Neural cell (in vitro differentiated cells): ENCODE measurements at regions not wholly inside any gene's neighbourhood (a gene's known extent, or its start where the extent isn't known, plus 50 kb on each side); places are given as distances from the start of the nearest gene placed in this dataset.

ENCODE experiments used
- EP300 ChIP-seq: fragments of 450-650 bp; conservative IDR thresholded peaks from 2 replicates; pipeline ENCODE4 v1.6.1; 2014; ENCODE audit warnings: antibody characterized with exemption, mild to moderate bottlenecking, moderate library complexity; ENCODE audit not compliant: poor library complexity, severe bottlenecking
- EZH2 ChIP-seq: fragments of 200-600, 300-800 bp; shearing (Covaris generic), sonication (generic); IDR thresholded peaks from 2 replicates; pipeline ENCODE4 v1.6.1; 2014; ENCODE audit warnings: antibody characterized with exemption, low read length, borderline replicate concordance, mild to moderate bottlenecking; ENCODE audit not compliant: insufficient read depth, poor library complexity, severe bottlenecking
- POLR2AphosphoS5 ChIP-seq: IDR thresholded peaks from 2 replicates; pipeline ENCODE4 v1.6.1; 2012
- RAD21 ChIP-seq: fragments of 450-650 bp; conservative IDR thresholded peaks from 2 replicates; pipeline ENCODE4 v1.6.1; 2014; ENCODE audit warnings: antibody characterized with exemption, mild to moderate bottlenecking, moderate library complexity
- SMC3 ChIP-seq: fragments of 450-650 bp; conservative IDR thresholded peaks from 2 replicates; pipeline ENCODE4 v1.6.1; 2014; ENCODE audit warnings: antibody characterized with exemption, mild to moderate bottlenecking, moderate library complexity; ENCODE audit not compliant: poor library complexity
- TAF1 ChIP-seq: IDR thresholded peaks from 2 replicates; pipeline ENCODE4 v1.6.1; 2012; ENCODE audit warnings: low read depth
- TF ChIP-seq, protein P1 (sequence below): fragments of 450-650 bp; IDR thresholded peaks from 2 replicates; pipeline ENCODE4 v1.5.1; 2014; ENCODE audit warnings: antibody characterized with exemption, mild to moderate bottlenecking, moderate library complexity; ENCODE audit not compliant: poor library complexity, severe bottlenecking
- TF ChIP-seq, protein P2 (sequence below): IDR thresholded peaks from 2 replicates; pipeline ENCODE4 v1.6.1; 2012; ENCODE audit warnings: borderline replicate concordance

DNA sequence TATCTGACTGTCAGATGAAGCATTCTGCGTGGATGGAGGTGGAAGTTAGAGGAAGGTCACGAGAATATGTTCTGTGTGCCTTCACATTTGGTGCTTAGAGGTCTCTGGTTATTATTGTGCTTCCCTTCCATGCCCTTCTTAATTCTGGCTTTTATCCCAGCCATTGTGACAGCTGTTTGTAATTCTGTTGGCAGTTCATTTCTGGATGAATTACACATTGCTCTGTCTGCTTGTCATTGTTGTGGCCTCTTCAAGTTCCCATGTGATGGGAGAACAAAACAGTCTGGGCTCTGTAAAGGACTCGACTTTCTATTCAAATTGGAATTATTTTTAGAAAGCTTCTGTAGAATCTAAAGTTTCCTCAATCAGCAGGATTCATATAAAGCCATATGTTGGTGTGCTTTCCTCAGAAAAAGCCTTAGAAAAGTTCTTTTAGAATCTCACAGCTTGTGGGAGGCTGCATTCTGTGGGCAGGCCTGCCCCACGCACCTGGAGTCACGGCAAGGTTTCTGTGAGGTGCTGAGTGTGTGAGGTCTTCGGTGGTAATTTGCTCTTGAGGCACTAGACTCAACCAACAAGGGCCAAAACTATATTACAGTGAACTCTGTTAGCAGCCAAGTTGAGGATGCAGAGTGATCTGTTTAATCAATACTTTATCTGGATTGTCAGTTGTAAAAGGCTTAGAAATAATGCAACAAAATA, 397.4 kb upstream of the AZI2 start:
- TF ChIP-seq RAD21: no peak
- TF ChIP-seq SMC3: no peak
- TF ChIP-seq, protein P1, sequence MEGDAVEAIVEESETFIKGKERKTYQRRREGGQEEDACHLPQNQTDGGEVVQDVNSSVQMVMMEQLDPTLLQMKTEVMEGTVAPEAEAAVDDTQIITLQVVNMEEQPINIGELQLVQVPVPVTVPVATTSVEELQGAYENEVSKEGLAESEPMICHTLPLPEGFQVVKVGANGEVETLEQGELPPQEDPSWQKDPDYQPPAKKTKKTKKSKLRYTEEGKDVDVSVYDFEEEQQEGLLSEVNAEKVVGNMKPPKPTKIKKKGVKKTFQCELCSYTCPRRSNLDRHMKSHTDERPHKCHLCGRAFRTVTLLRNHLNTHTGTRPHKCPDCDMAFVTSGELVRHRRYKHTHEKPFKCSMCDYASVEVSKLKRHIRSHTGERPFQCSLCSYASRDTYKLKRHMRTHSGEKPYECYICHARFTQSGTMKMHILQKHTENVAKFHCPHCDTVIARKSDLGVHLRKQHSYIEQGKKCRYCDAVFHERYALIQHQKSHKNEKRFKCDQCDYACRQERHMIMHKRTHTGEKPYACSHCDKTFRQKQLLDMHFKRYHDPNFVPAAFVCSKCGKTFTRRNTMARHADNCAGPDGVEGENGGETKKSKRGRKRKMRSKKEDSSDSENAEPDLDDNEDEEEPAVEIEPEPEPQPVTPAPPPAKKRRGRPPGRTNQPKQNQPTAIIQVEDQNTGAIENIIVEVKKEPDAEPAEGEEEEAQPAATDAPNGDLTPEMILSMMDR: no peak
- peak; percentile 48 for TF ChIP-seq POLR2AphosphoS5
- TF ChIP-seq EP300: peak; percentile 57
- no peak for TF ChIP-seq EZH2
- TF ChIP-seq, protein P2, sequence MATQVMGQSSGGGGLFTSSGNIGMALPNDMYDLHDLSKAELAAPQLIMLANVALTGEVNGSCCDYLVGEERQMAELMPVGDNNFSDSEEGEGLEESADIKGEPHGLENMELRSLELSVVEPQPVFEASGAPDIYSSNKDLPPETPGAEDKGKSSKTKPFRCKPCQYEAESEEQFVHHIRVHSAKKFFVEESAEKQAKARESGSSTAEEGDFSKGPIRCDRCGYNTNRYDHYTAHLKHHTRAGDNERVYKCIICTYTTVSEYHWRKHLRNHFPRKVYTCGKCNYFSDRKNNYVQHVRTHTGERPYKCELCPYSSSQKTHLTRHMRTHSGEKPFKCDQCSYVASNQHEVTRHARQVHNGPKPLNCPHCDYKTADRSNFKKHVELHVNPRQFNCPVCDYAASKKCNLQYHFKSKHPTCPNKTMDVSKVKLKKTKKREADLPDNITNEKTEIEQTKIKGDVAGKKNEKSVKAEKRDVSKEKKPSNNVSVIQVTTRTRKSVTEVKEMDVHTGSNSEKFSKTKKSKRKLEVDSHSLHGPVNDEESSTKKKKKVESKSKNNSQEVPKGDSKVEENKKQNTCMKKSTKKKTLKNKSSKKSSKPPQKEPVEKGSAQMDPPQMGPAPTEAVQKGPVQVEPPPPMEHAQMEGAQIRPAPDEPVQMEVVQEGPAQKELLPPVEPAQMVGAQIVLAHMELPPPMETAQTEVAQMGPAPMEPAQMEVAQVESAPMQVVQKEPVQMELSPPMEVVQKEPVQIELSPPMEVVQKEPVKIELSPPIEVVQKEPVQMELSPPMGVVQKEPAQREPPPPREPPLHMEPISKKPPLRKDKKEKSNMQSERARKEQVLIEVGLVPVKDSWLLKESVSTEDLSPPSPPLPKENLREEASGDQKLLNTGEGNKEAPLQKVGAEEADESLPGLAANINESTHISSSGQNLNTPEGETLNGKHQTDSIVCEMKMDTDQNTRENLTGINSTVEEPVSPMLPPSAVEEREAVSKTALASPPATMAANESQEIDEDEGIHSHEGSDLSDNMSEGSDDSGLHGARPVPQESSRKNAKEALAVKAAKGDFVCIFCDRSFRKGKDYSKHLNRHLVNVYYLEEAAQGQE: no peak
- TF ChIP-seq TAF1: no peak
